Kidney (tissue), 13 donors: ENCODE measurements at regions not wholly inside any gene's neighbourhood (a gene's known extent, or its start where the extent isn't known, plus 50 kb on each side); places are given as distances from the start of the nearest gene placed in this dataset.
A peak's percentile ranks its signal among the peaks of the same experiment; 100 is the strongest.

Source experiments
- DNase-seq, 5 donors: peaks; one replicate each; pipeline ENCODE4 v3.0.0-alpha.2; 2013 to 2020
- FAIRE-seq: peaks from 2 replicates; lab custom pipeline; 2012; peaks lifted over from hg19 to GRCh38; lab: Jason Lieb, UNC
- H3K27ac ChIP-seq, 2 donors: one replicate each; pipeline ENCODE4 v1.7.0; 2013; ENCODE audit warnings: low read depth in 2 of 2, low read length in 2 of 2, inconsistent platforms in 1 of 2
- H3K27me3 ChIP-seq: one replicate; pipeline ENCODE4 v1.7.1; 2013; ENCODE audit warnings: low read length, inconsistent platforms; ENCODE audit not compliant: control insufficient read depth, insufficient read depth
- H3K36me3 ChIP-seq, 3 donors: one replicate each; pipeline versions ENCODE4 v1.7.0 to v1.7.1; 2013; ENCODE audit warnings: low read length in 3 of 3, control low read depth in 1 of 3, inconsistent platforms in 1 of 3; ENCODE audit not compliant: insufficient read depth in 3 of 3, control insufficient read depth in 2 of 3
- H3K4me1 ChIP-seq, 3 donors: one replicate each; pipeline versions ENCODE4 v1.7.0 to v1.7.1; 2013; ENCODE audit warnings: low read length in 3 of 3, inconsistent platforms in 1 of 3, low read depth in 1 of 3; ENCODE audit not compliant: control insufficient read depth in 2 of 3, insufficient read depth in 2 of 3
- H3K4me3 ChIP-seq, 3 donors: one replicate each; pipeline versions ENCODE4 v1.7.0 to v1.8.1; 2013; ENCODE audit warnings: low read length in 3 of 3, control low read depth in 1 of 3, inconsistent platforms in 1 of 3
- H3K9ac ChIP-seq, 3 donors: one replicate each; pipeline versions ENCODE4 v1.7.0 to v1.7.1; 2013; ENCODE audit warnings: low read length in 3 of 3, control low read depth in 1 of 3, inconsistent platforms in 1 of 3
- H3K9me3 ChIP-seq, 3 donors: one replicate each; pipeline versions ENCODE4 v1.7.0 to v1.7.1; 2013; ENCODE audit warnings: low read length in 3 of 3, control low read depth in 1 of 3, inconsistent platforms in 1 of 3; ENCODE audit not compliant: control insufficient read depth in 2 of 3, insufficient read depth in 1 of 3
- intact Hi-C: fragments of 100-400 bp; cut with DNase I; formaldehyde crosslinking; loops from one replicate; pipeline ENCODE4 v1.11.1; 2022
- TF ChIP-seq, protein P1 (sequence below): IDR thresholded peaks from 3 replicates; pipeline ENCODE4 v1.5.1; 2012; ENCODE audit warnings: mild to moderate bottlenecking, moderate library complexity, borderline replicate concordance; ENCODE audit not compliant: insufficient read depth; ENCODE audit errors: extremely low read depth
- donor health status: control.
- donor health status: control.
- donor health status: control.
- donor health status: control.
- donor health status: control.
- donor health status: DM: yes; HTN: yes; CAD: no.
- donor health status: Normal renal cell carcinoma (clear cell type).

DNA sequence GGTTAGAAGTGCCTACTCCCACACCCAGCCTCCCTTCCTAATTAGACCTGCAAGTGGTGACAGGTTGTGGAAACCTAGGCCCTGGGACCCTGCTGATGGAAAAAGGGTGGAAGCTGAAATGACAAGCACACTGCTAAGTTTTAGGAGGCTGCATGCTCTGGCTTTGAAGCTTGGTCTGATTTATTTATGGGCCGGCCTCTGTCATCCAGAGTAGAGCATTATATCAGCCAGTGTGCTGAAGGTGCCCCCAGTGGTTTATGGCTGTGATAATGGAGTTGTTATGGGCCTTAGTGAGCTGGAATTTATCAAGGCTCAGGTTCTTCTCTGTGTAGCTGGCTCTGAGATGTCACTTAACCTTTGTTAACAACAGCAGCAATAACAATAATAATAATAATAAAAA, 142.6 kb downstream of the UTP18 start:
- Histone ChIP-seq H3K36me3 (no peaks in the 10 kb centered on the region), H3K4me1 (no peaks in the 10 kb centered on the region), H3K9ac (no peak overlapping the region), H3K4me3 (no peak overlapping the region), H3K27ac (no peak overlapping the region), H3K27me3 (no peaks in the 10 kb centered on the region), H3K9me3 (no peaks in the 10 kb centered on the region)
- peak in 3 of 5 donors; percentile 12 to 22 (median 17) for DNase-seq
- intact Hi-C loops, result no loop called here
- TF ChIP-seq, protein P1, sequence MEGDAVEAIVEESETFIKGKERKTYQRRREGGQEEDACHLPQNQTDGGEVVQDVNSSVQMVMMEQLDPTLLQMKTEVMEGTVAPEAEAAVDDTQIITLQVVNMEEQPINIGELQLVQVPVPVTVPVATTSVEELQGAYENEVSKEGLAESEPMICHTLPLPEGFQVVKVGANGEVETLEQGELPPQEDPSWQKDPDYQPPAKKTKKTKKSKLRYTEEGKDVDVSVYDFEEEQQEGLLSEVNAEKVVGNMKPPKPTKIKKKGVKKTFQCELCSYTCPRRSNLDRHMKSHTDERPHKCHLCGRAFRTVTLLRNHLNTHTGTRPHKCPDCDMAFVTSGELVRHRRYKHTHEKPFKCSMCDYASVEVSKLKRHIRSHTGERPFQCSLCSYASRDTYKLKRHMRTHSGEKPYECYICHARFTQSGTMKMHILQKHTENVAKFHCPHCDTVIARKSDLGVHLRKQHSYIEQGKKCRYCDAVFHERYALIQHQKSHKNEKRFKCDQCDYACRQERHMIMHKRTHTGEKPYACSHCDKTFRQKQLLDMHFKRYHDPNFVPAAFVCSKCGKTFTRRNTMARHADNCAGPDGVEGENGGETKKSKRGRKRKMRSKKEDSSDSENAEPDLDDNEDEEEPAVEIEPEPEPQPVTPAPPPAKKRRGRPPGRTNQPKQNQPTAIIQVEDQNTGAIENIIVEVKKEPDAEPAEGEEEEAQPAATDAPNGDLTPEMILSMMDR, result no peak
- no peak for FAIRE-seq

DNA sequence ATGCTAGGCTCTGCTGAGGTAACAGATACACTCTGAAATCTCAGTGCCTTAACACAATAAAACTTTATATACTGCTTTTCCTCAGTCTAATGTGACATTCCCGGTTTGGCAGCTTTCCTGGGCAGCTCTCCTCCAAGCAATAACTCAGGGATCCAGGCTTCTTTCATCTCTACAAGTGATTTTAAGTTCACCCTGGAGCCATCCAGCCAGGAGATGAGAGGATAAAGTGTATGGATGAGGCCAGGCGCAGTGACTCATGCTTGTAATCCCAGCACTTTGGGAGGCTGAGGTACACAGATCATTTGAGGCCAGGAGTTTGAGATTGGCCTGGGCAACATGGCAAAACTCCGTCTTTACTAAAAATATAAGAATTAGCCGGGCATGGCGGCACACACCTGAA, 147.2 kb downstream of the UTP18 start:
- DNase-seq (no peak), FAIRE-seq (no peak)
- intact Hi-C loops, result no loop called here
- Histone ChIP-seq H3K4me1 (no peaks in the 10 kb centered on the region), H3K4me3 (no peak overlapping the region), H3K27ac (no peak overlapping the region), H3K36me3 (no peaks in the 10 kb centered on the region), H3K9ac (no peak overlapping the region), H3K27me3 (no peaks in the 10 kb centered on the region), H3K9me3 (no peaks in the 10 kb centered on the region)
- TF ChIP-seq, protein P1, result no peak

DNA sequence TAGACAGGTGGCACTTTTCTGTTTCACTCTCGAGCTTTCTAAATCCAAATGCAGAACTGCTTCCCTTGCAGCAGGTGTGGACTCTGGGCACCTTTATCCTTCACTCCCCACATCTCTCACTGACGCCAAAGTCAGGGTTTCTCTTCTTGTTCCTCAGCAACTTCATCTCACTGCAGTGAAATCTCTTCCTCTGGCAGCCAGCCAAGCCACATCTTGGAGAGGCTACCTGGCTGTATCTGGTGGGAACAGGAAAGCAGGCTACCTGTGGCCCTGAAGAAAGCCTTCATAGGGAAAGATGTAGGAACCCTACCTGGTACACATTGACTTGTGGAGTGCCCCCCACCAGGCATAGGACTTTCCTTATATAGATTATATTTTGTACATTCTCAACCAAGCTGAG, 159.1 kb downstream of the UTP18 start:
- intact Hi-C loops, result no loop called here
- Histone ChIP-seq H3K27ac (no peak overlapping the region), H3K4me3 (no peak overlapping the region), H3K9ac (no peak overlapping the region), H3K36me3 (no peaks in the 10 kb centered on the region), H3K27me3 (no peaks in the 10 kb centered on the region), H3K9me3 (no peaks in the 10 kb centered on the region), H3K4me1 (no peaks in the 10 kb centered on the region)
- DNase-seq (no peak), FAIRE-seq (no peak)
- TF ChIP-seq, protein P1, result no peak

DNA sequence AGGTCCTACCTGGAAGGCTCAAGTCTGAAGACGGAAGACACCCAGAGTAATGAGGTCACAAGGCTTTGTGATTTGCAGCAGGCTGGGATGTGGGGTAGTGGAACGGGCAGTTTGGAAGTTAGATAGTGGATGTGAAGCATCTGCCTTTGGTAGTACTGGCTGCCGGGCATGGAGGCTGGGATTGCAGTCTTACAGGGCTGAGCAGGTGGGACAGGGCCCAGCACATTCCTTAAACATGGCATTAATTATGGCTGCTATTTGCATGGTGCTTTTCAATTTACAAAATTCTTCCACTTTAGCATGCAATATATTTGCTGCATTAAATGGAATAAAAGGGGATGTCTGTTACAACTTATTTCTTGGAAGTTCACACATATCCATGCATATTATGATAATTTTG, 161.2 kb downstream of the UTP18 start:
- Histone ChIP-seq H3K9me3 (no peaks in the 10 kb centered on the region), H3K27ac (no peak overlapping the region), H3K36me3 (no peaks in the 10 kb centered on the region), H3K4me3 (no peak overlapping the region), H3K9ac (no peak overlapping the region), H3K4me1 (no peaks in the 10 kb centered on the region), H3K27me3 (no peaks in the 10 kb centered on the region)
- intact Hi-C loops, result no loop called here
- DNase-seq (no peak), FAIRE-seq (no peak)
- TF ChIP-seq, protein P1, result no peak
